ENCODE measurements at regions not wholly inside any gene's neighbourhood (a gene's known extent, or its start where the extent isn't known, plus 50 kb on each side); places are given as distances from the start of the nearest gene placed in this dataset.

- Histone ChIP-seq H3K9ac (ENCODE audit: insufficient read length, low read depth) (no peak overlapping the region), H3K27me3 (ENCODE audit: insufficient read depth, insufficient read length) (no peaks in the 10 kb centered on the region), H3K9me3 (ENCODE audit: insufficient read depth, low read length) (no peaks in the 10 kb centered on the region), H3K36me3 (ENCODE audit: insufficient read depth, insufficient read length, low read length) (no peaks in the 10 kb centered on the region), H3K4me1 (ENCODE audit: insufficient read depth, insufficient read length) (no peaks in the 10 kb centered on the region), H3K4me3 (ENCODE audit: insufficient read length, low read depth) (no peak overlapping the region)
- TF ChIP-seq YY1 (IDR thresholded peaks at IDR 0.05; ENCODE audit: insufficient read depth, insufficient read length) (no peak), SUZ12 (IDR thresholded peaks at IDR 0.05; ENCODE audit: extremely low read depth, insufficient read depth, insufficient read length) (no peak)
- no peak for DNase-seq (ENCODE audit: low read depth, low spot score)
These were observed 284.3 kb downstream of the CXXC4 start for GRCh38 chr4:104210420-104210819.

GRCh38 chr4:104206784-104207183 lies 287.9 kb downstream of the CXXC4 start:
- Histone ChIP-seq H3K4me3 (ENCODE audit: insufficient read length, low read depth) (no peak overlapping the region), H3K27me3 (ENCODE audit: insufficient read depth, insufficient read length) (no peaks in the 10 kb centered on the region), H3K9ac (ENCODE audit: insufficient read length, low read depth) (no peak overlapping the region), H3K36me3 (ENCODE audit: insufficient read depth, insufficient read length, low read length) (no peaks in the 10 kb centered on the region), H3K9me3 (ENCODE audit: insufficient read depth, low read length) (no peaks in the 10 kb centered on the region), H3K4me1 (ENCODE audit: insufficient read depth, insufficient read length) (no peaks in the 10 kb centered on the region)
- TF ChIP-seq SUZ12 (IDR thresholded peaks at IDR 0.05; ENCODE audit: extremely low read depth, insufficient read depth, insufficient read length) (no peak), ZNF274 (IDR thresholded peaks at IDR 0.05; ENCODE audit: low read depth, low read length) (no peak), YY1 (IDR thresholded peaks at IDR 0.05; ENCODE audit: insufficient read depth, insufficient read length) (no peak)
- DNase-seq (ENCODE audit: low read depth, low spot score) = no peak

- no peaks in the 10 kb centered on the region for H3K27me3 ChIP-seq (ENCODE audit: insufficient read depth, insufficient read length)
- H3K9me3 ChIP-seq (ENCODE audit: insufficient read depth, low read length) = no peaks in the 10 kb centered on the region
- H3K4me1 ChIP-seq (ENCODE audit: insufficient read depth, insufficient read length) = no peaks in the 10 kb centered on the region
- DNase-seq (ENCODE audit: low read depth, low spot score) = no peak
- TF ChIP-seq ZNF274 (IDR thresholded peaks at IDR 0.05; ENCODE audit: low read depth, low read length) (no peak), SUZ12 (IDR thresholded peaks at IDR 0.05; ENCODE audit: extremely low read depth, insufficient read depth, insufficient read length) (no peak), YY1 (IDR thresholded peaks at IDR 0.05; ENCODE audit: insufficient read depth, insufficient read length) (no peak)
- H3K36me3 ChIP-seq (ENCODE audit: insufficient read depth, insufficient read length, low read length) = no peaks in the 10 kb centered on the region
- no peak overlapping the region for H3K4me3 ChIP-seq (ENCODE audit: insufficient read length, low read depth)
- H3K9ac ChIP-seq (ENCODE audit: insufficient read length, low read depth) = no peak overlapping the region
These were observed 289.6 kb downstream of the CXXC4 start for GRCh38 chr4:104205116-104205515.

GRCh38 chr4:104188301-104188700 lies 306.4 kb downstream of the CXXC4 start:
- Histone ChIP-seq H3K4me3 (ENCODE audit: insufficient read length, low read depth) (no peak overlapping the region), H3K36me3 (ENCODE audit: insufficient read depth, insufficient read length, low read length) (no peaks in the 10 kb centered on the region), H3K9ac (ENCODE audit: insufficient read length, low read depth) (no peak overlapping the region), H3K9me3 (ENCODE audit: insufficient read depth, low read length) (no peaks in the 10 kb centered on the region), H3K27me3 (ENCODE audit: insufficient read depth, insufficient read length) (no peaks in the 10 kb centered on the region), H3K4me1 (ENCODE audit: insufficient read depth, insufficient read length) (no peaks in the 10 kb centered on the region)
- no peak for DNase-seq (ENCODE audit: low read depth, low spot score)
- TF ChIP-seq ZNF274 (IDR thresholded peaks at IDR 0.05; ENCODE audit: low read depth, low read length) = no peak

GRCh38 chr4:104169437-104169836 lies 325.3 kb downstream of the CXXC4 start:
- Histone ChIP-seq H3K4me3 (ENCODE audit: insufficient read length, low read depth) (no peak overlapping the region), H3K36me3 (ENCODE audit: insufficient read depth, insufficient read length, low read length) (no peaks in the 10 kb centered on the region), H3K27me3 (ENCODE audit: insufficient read depth, insufficient read length) (no peaks in the 10 kb centered on the region), H3K9me3 (ENCODE audit: insufficient read depth, low read length) (no peaks in the 10 kb centered on the region), H3K4me1 (ENCODE audit: insufficient read depth, insufficient read length) (no peaks in the 10 kb centered on the region), H3K9ac (ENCODE audit: insufficient read length, low read depth) (no peak overlapping the region)
- TF ChIP-seq SUZ12 (IDR thresholded peaks at IDR 0.05; ENCODE audit: extremely low read depth, insufficient read depth, insufficient read length) (no peak), YY1 (IDR thresholded peaks at IDR 0.05; ENCODE audit: insufficient read depth, insufficient read length) (no peak), ZNF274 (IDR thresholded peaks at IDR 0.05; ENCODE audit: low read depth, low read length) (no peak)
- no peak for DNase-seq (ENCODE audit: low read depth, low spot score)

- TF ChIP-seq YY1 (IDR thresholded peaks at IDR 0.05; ENCODE audit: insufficient read depth, insufficient read length) (no peak), ZNF274 (IDR thresholded peaks at IDR 0.05; ENCODE audit: low read depth, low read length) (no peak), SUZ12 (IDR thresholded peaks at IDR 0.05; ENCODE audit: extremely low read depth, insufficient read depth, insufficient read length) (no peak)
- Histone ChIP-seq H3K4me1 (ENCODE audit: insufficient read depth, insufficient read length) (no peaks in the 10 kb centered on the region), H3K27me3 (ENCODE audit: insufficient read depth, insufficient read length) (no peaks in the 10 kb centered on the region), H3K36me3 (ENCODE audit: insufficient read depth, insufficient read length, low read length) (no peaks in the 10 kb centered on the region), H3K9ac (ENCODE audit: insufficient read length, low read depth) (no peak overlapping the region), H3K9me3 (ENCODE audit: insufficient read depth, low read length) (no peaks in the 10 kb centered on the region), H3K4me3 (ENCODE audit: insufficient read length, low read depth) (no peak overlapping the region)
- DNase-seq (ENCODE audit: low read depth, low spot score) = no peak
These were observed 327.9 kb downstream of the CXXC4 start for GRCh38 chr4:104166749-104167148.

- no peaks in the 10 kb centered on the region for H3K27me3 ChIP-seq (ENCODE audit: insufficient read depth, insufficient read length)
- no peak overlapping the region for H3K9ac ChIP-seq (ENCODE audit: insufficient read length, low read depth)
- H3K4me1 ChIP-seq (ENCODE audit: insufficient read depth, insufficient read length) = no peaks in the 10 kb centered on the region
- no peak overlapping the region for H3K4me3 ChIP-seq (ENCODE audit: insufficient read length, low read depth)
- H3K36me3 ChIP-seq (ENCODE audit: insufficient read depth, insufficient read length, low read length) = no peaks in the 10 kb centered on the region
- no peak for DNase-seq (ENCODE audit: low read depth, low spot score)
- TF ChIP-seq YY1 (IDR thresholded peaks at IDR 0.05; ENCODE audit: insufficient read depth, insufficient read length) (no peak), SUZ12 (IDR thresholded peaks at IDR 0.05; ENCODE audit: extremely low read depth, insufficient read depth, insufficient read length) (no peak), ZNF274 (IDR thresholded peaks at IDR 0.05; ENCODE audit: low read depth, low read length) (no peak)
- H3K9me3 ChIP-seq (ENCODE audit: insufficient read depth, low read length) = no peaks in the 10 kb centered on the region
These were observed 330.9 kb downstream of the CXXC4 start for GRCh38 chr4:104163820-104164219.

GRCh38 chr4:104146048-104146447 lies 348.6 kb downstream of the CXXC4 start:
- no peaks in the 10 kb centered on the region for H3K9me3 ChIP-seq (ENCODE audit: insufficient read depth, low read length)
- no peaks in the 10 kb centered on the region for H3K4me1 ChIP-seq (ENCODE audit: insufficient read depth, insufficient read length)
- H3K4me3 ChIP-seq (ENCODE audit: insufficient read length, low read depth) = no peak overlapping the region
- no peak for DNase-seq (ENCODE audit: low read depth, low spot score)
- TF ChIP-seq YY1 (IDR thresholded peaks at IDR 0.05; ENCODE audit: insufficient read depth, insufficient read length) = no peak
- no peak for TF ChIP-seq SUZ12 (IDR thresholded peaks at IDR 0.05; ENCODE audit: extremely low read depth, insufficient read depth, insufficient read length)
- TF ChIP-seq ZNF274 (IDR thresholded peaks at IDR 0.05; ENCODE audit: low read depth, low read length) = no peak
- H3K36me3 ChIP-seq (ENCODE audit: insufficient read depth, insufficient read length, low read length) = no peaks in the 10 kb centered on the region
- H3K27me3 ChIP-seq (ENCODE audit: insufficient read depth, insufficient read length) = no peaks in the 10 kb centered on the region
- no peak overlapping the region for H3K9ac ChIP-seq (ENCODE audit: insufficient read length, low read depth)

All from NT2/D1 (cell line).